ENCODE measurements at regions not wholly inside any gene's neighbourhood (a gene's known extent, or its start where the extent isn't known, plus 50 kb on each side); places are given as distances from the start of the nearest gene placed in this dataset.

- TF ChIP-seq REST (IDR thresholded peaks at IDR 0.05; ENCODE audit: low read depth) (no peak), SIN3A (IDR thresholded peaks at IDR 0.05; ENCODE audit: low read depth) (no peak), FOSL1 (IDR thresholded peaks at IDR 0.05; ENCODE audit: low read depth) (no peak), EZH2phosphoT487 (IDR thresholded peaks at IDR 0.05; ENCODE audit: borderline replicate concordance) (no peak), CBX3 (IDR thresholded peaks at IDR 0.05; ENCODE audit: low read depth) (no peak), MAX (IDR thresholded peaks at IDR 0.05) (no peak)
- TF ChIP-seq, protein P1, sequence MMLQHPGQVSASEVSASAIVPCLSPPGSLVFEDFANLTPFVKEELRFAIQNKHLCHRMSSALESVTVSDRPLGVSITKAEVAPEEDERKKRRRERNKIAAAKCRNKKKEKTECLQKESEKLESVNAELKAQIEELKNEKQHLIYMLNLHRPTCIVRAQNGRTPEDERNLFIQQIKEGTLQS (IDR thresholded peaks at IDR 0.05) = no peak
- TF ChIP-seq, protein P2, sequence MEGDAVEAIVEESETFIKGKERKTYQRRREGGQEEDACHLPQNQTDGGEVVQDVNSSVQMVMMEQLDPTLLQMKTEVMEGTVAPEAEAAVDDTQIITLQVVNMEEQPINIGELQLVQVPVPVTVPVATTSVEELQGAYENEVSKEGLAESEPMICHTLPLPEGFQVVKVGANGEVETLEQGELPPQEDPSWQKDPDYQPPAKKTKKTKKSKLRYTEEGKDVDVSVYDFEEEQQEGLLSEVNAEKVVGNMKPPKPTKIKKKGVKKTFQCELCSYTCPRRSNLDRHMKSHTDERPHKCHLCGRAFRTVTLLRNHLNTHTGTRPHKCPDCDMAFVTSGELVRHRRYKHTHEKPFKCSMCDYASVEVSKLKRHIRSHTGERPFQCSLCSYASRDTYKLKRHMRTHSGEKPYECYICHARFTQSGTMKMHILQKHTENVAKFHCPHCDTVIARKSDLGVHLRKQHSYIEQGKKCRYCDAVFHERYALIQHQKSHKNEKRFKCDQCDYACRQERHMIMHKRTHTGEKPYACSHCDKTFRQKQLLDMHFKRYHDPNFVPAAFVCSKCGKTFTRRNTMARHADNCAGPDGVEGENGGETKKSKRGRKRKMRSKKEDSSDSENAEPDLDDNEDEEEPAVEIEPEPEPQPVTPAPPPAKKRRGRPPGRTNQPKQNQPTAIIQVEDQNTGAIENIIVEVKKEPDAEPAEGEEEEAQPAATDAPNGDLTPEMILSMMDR (IDR thresholded peaks at IDR 0.05 in 2 of 3, conservative IDR thresholded peaks at IDR 0.05 in 1 of 3; ENCODE audit: borderline replicate concordance in 1 of 3, insufficient read depth in 1 of 3, low read depth in 2 of 3, low read length in 2 of 3) = no peak
Measured at GRCh38 chr5:114255260-114255659, 106.6 kb upstream of the KCNN2 start (continued).

GRCh38 chr5:114261989-114262388 lies 99.9 kb upstream of the KCNN2 start:
- no peaks in the 10 kb centered on the region for H3K79me2 ChIP-seq (ENCODE audit: insufficient read depth, low read length)
- ChIA-PET RAD21 (ENCODE audit: low non-redundant PET in 1 of 2, low total read pairs in 2 of 2, uncharacterized antibody in 2 of 2, unreplicated experiment in 2 of 2) (no interaction called here), CTCF (no interaction called here), POLR2A (no interaction called here)
- no peak for ATAC-seq
- TF ChIP-seq MAX (IDR thresholded peaks at IDR 0.05) (no peak), JUND (IDR thresholded peaks at IDR 0.05) (no peak)
- H3K36me3 ChIP-seq (ENCODE audit: control insufficient read depth in 1 of 2, insufficient read depth in 2 of 2, low read length in 2 of 2) = no peaks in the 10 kb centered on the region
- H3K9ac ChIP-seq (ENCODE audit: low read length) = no peak overlapping the region
- H3K4me3 ChIP-seq (replicated peaks in 1 of 2; ENCODE audit: low read depth in 1 of 2, low read length in 2 of 2) = no peak overlapping the region
- intact Hi-C loops (cut with micrococcal nuclease) = no loop called here
- no peak overlapping the region for H3K4me2 ChIP-seq (ENCODE audit: low read length)
- no peaks in the 10 kb centered on the region for H3K4me1 ChIP-seq (ENCODE audit: control insufficient read depth in 1 of 2, insufficient read depth in 2 of 2, low read length in 2 of 2)
- no peaks in the 10 kb centered on the region for H3K9me3 ChIP-seq (ENCODE audit: control insufficient read depth in 1 of 2, insufficient read depth in 1 of 2, low read depth in 1 of 2, low read length in 2 of 2)
- DNase-seq (ENCODE audit: low read depth, low spot score) = no peak
- no peaks in the 10 kb centered on the region for H4K20me1 ChIP-seq (ENCODE audit: insufficient read depth)
- BruUV-seq (replicated peaks) = no TSS peak
- no peaks in the 10 kb centered on the region; the same call in 1 of the 2 replicates for H3K27me3 ChIP-seq (ENCODE audit: insufficient read depth, low read length)
- no peaks in the 10 kb centered on the region for H3K9me2 ChIP-seq (ENCODE audit: insufficient read depth)
- H2AFZ ChIP-seq (ENCODE audit: low read depth, low read length, poor library complexity, severe bottlenecking) = no peak overlapping the region
- H3K27ac ChIP-seq (ENCODE audit: low read depth, low read length) = no peak overlapping the region
